Activated CD8-positive, alpha-beta T cell treated with anti-CD3 and anti-CD28 coated beads for 36 hours (primary cell): ENCODE measurements at regions not wholly inside any gene's neighbourhood (a gene's known extent, or its start where the extent isn't known, plus 50 kb on each side); places are given as distances from the start of the nearest gene placed in this dataset.

ENCODE experiments used
- ATAC-seq: fragments of 200-7000 bp; cut with Tn5 transposase; one replicate; pipeline ENCODE4 v1.10.0; 2021; ENCODE audit warnings: mild to moderate bottlenecking, moderate library complexity
- CTCF ChIA-PET: fragments of 350-600 bp; sonication (Branson Sonifier 250); formaldehyde crosslinking; loops from one replicate; lab custom pipeline; 2021; ENCODE audit warnings: antibody characterized with exemption; lab: Charles Lee
- POLR2A ChIA-PET: fragments of 350-600 bp; sonication (Branson Sonifier 250); formaldehyde crosslinking; loops from one replicate; lab custom pipeline; 2021; ENCODE audit warnings: antibody characterized with exemption; lab: Charles Lee
- DNase-seq: peaks from one replicate; pipeline ENCODE4 v3.0.0-alpha.2; 2020
- H3K27ac Mint-ChIP-seq: one replicate; pipeline ENCODE4 v1.8.0; 2021; ENCODE audit warnings: mild to moderate bottlenecking, mixed read lengths
- H3K27me3 Mint-ChIP-seq: one replicate; pipeline ENCODE4 v1.8.0; 2021; ENCODE audit warnings: mixed read lengths
- H3K36me3 Mint-ChIP-seq: one replicate; pipeline ENCODE4 v1.8.0; 2021; ENCODE audit warnings: low read depth, mixed read lengths
- H3K4me1 Mint-ChIP-seq: one replicate; pipeline ENCODE4 v1.8.0; 2021; ENCODE audit warnings: low read depth, mixed read lengths
- H3K4me3 Mint-ChIP-seq: one replicate; pipeline ENCODE4 v1.8.0; 2021; ENCODE audit warnings: mild to moderate bottlenecking, moderate library complexity, mixed read lengths
- H3K9me3 Mint-ChIP-seq: one replicate; pipeline ENCODE4 v1.8.0; 2021; ENCODE audit warnings: mixed read lengths
- intact Hi-C: fragments of 100-400 bp; cut with micrococcal nuclease; formaldehyde crosslinking; loops from one replicate; pipeline ENCODE4 v1.10.0; 2022
- TF ChIP-seq, protein P1 (sequence below): fragments of 200-600 bp; IDR thresholded peaks from one replicate; pipeline ENCODE4 v1.8.0; 2022; ENCODE audit warnings: antibody characterized with exemption, mild to moderate bottlenecking

DNA sequence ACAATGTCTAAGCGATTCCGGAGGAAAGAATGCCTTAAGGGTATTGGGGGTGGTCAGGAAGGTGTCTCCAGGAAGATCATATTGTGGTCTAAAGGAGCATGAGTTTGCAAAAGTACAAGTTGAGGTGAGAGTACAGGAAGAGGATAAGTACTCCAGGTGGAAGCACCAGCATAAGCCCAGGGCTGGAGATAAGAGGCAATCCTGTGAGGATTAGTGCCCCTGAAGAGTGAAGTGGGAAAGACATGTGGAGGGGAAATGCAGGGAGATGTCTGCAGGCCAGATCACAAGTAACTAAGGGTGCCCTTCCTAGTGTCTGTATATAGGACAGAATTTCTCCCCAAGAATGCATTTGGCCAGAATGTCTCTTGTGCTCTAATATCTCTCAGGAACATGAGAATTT is 188.3 kb upstream of the DPT start:
- no peak overlapping the region for H3K4me3 Mint-ChIP-seq
- ChIA-PET POLR2A (no interaction called here), CTCF (no interaction called here)
- no peaks in the 10 kb centered on the region for H3K9me3 Mint-ChIP-seq
- H3K36me3 Mint-ChIP-seq, result no peaks in the 10 kb centered on the region
- peaks cover 2% of the 10 kb centered on the region for H3K27me3 Mint-ChIP-seq
- TF ChIP-seq, protein P1, sequence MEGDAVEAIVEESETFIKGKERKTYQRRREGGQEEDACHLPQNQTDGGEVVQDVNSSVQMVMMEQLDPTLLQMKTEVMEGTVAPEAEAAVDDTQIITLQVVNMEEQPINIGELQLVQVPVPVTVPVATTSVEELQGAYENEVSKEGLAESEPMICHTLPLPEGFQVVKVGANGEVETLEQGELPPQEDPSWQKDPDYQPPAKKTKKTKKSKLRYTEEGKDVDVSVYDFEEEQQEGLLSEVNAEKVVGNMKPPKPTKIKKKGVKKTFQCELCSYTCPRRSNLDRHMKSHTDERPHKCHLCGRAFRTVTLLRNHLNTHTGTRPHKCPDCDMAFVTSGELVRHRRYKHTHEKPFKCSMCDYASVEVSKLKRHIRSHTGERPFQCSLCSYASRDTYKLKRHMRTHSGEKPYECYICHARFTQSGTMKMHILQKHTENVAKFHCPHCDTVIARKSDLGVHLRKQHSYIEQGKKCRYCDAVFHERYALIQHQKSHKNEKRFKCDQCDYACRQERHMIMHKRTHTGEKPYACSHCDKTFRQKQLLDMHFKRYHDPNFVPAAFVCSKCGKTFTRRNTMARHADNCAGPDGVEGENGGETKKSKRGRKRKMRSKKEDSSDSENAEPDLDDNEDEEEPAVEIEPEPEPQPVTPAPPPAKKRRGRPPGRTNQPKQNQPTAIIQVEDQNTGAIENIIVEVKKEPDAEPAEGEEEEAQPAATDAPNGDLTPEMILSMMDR, result no peak
- no peak overlapping the region for H3K27ac Mint-ChIP-seq
- ATAC-seq (no peak), DNase-seq (no peak)
- intact Hi-C loops, result no loop called here
- no peaks in the 10 kb centered on the region for H3K4me1 Mint-ChIP-seq

DNA sequence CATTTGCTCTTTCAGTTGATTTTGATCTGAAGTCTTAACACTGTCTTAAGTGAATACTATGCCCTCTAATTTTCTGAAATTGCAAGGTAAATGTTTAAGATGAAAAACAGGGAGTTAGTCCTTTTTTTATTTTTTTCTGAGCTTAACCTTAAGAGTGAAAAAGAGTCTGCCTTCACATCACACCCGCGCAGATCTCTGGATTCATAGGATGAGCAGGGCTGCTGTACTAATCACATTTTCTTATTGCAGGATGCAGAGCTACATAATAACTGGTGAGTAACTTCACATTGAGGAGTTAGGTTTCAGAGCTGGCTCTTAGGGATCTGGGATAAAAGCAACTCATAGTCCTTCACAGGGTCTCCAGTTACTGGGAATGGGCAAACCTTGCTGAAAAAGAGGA is 188.7 kb upstream of the ATP1B1 start:
- H3K36me3 Mint-ChIP-seq, result no peaks in the 10 kb centered on the region

DNA sequence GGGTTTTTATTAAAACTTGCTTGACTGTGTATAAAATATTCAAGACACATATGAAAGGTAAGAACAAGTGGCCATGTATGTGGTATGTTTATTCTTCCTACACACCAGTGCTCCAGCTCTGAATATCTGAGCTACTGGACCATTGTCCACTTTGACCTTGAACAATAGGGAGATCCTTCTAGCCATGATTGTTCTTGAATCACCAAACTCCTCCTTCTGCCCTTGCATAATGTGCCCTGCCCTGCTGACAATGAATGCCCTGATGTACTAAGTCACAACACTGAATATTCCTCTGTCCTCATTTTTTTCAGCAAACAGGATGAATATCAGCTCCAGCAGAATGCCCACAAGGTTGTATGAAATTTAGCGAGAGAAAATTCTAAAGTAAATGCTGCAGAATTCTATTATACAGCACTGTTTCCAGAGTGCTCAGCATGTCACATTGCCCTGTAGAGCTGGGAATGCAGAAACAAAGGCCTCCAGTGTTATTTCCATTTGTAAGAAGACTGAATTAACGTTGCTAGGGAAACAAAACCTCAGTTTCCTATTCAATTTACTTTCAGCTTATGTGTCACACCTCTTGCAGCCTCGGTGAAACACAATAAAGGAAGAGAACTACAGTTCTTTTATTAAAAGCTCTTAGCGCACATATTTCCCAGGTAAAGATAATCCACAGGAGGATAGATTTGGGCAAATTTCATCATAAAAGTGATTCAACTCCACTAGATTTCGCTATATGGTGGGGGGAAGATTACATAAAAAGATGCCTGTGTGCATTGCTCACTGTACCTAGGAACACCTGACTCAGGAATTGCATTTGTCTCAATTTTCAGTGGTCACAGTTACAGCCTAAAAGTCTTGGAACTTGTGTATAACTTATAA is 187.4 kb upstream of the ATP1B1 start:
- TF ChIP-seq, protein P1, result no peak
- intact Hi-C loops, result no loop called here
- DNase-seq (no peak), ATAC-seq (no peak)
- no peak overlapping the region for H3K27ac Mint-ChIP-seq
- ChIA-PET CTCF (interaction anchor here (1.0 to 1.2 kb wide), 2 partner anchors 23 to 41 kb away, joined by 3 read pairs; no protein-coding TSS in a partner anchor), POLR2A (no interaction called here)
- no peaks in the 10 kb centered on the region for H3K36me3 Mint-ChIP-seq
- peaks cover 2% of the 10 kb centered on the region for H3K27me3 Mint-ChIP-seq
- H3K4me1 Mint-ChIP-seq, result no peaks in the 10 kb centered on the region
- H3K9me3 Mint-ChIP-seq, result no peaks in the 10 kb centered on the region
- H3K4me3 Mint-ChIP-seq, result no peak overlapping the region

More for the DNA sequence above, 188.7 kb upstream of the ATP1B1 start:
- peaks cover 2% of the 10 kb centered on the region for H3K27me3 Mint-ChIP-seq
- POLR2A ChIA-PET, result no interaction called here
- intact Hi-C loops, result no loop called here
- no peaks in the 10 kb centered on the region for H3K4me1 Mint-ChIP-seq
- no peak for DNase-seq
- TF ChIP-seq, protein P1, result no peak
- H3K9me3 Mint-ChIP-seq, result no peaks in the 10 kb centered on the region
- H3K4me3 Mint-ChIP-seq, result no peak overlapping the region
- CTCF ChIA-PET, result interaction anchor here (1.2 kb wide), 1 partner anchor 40 kb away, joined by 3 read pairs; no protein-coding TSS in a partner anchor
- ATAC-seq, result no peak
- H3K27ac Mint-ChIP-seq, result no peak overlapping the region

DNA sequence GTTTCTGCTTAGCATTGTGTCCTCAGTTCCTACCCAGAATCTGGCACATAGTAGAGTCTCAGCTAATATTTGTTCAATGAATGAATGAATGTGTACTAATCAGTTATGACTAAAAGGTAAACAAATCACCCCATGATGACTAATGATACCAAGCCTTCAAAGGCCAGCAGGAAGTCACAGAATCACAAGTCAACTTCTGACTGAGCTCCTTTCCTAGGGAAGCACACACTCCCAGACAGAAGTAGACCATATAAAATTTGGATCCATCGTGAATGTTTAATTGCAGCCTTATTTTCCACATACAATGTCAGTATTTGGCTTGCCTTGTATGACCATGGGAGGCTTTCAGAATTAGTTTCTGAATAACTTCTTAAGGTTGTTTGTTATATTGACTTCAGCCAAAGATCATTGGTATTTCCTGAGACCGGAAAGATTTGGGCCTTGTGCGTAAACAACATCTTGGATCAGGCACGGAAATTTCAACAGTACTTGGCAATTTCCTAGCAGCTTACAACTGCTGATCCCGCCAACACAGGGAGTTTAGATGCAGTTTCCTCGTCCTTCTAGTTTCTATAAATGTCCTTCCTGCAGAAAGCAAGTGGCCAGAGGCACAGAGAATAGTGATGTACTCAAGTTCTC is 185.9 kb upstream of the ATP1B1 start:
- Mint-ChIP-seq H3K27me3 (peaks cover 4% of the 10 kb centered on the region), H3K27ac (no peak overlapping the region), H3K4me3 (no peak overlapping the region), H3K4me1 (no peaks in the 10 kb centered on the region), H3K9me3 (peaks cover 2% of the 10 kb centered on the region), H3K36me3 (no peaks in the 10 kb centered on the region)
- no peak for ATAC-seq
- POLR2A ChIA-PET, result no interaction called here
- intact Hi-C loops, result no loop called here
- TF ChIP-seq, protein P1, result no peak
- CTCF ChIA-PET, result interaction anchor here (1.0 kb wide), 1 partner anchor 22 kb away, joined by 3 read pairs; no protein-coding TSS in a partner anchor
- DNase-seq, result no peak

DNA sequence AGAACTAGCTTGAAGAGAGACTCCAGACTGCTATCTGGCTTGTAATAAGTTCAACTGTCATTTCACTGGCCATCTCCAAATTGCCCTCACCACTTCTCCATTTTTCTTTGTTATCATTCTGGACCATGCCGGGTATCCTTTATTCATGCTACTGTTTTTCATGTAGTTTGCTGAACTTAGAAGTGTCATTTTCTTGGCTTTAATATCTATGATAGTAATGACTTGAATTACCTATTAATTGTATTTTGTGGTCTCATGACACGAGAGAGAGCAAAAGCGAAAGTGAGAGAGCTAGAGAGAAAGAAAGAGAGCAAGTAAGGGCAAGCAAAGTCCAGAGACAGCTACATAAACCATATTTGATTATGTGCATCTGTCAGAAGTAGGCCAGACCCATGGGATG is 184.9 kb upstream of the ATP1B1 start:
- TF ChIP-seq, protein P1, result no peak
- peaks cover 6% of the 10 kb centered on the region for H3K27me3 Mint-ChIP-seq
- ATAC-seq (no peak), DNase-seq (no peak)
- no peaks in the 10 kb centered on the region for H3K36me3 Mint-ChIP-seq
- POLR2A ChIA-PET, result no interaction called here
- no peak overlapping the region for H3K27ac Mint-ChIP-seq
- H3K9me3 Mint-ChIP-seq, result peaks cover 4% of the 10 kb centered on the region
- intact Hi-C loops, result no loop called here
- no peak overlapping the region for H3K4me3 Mint-ChIP-seq
- CTCF ChIA-PET, result no interaction called here
- no peaks in the 10 kb centered on the region for H3K4me1 Mint-ChIP-seq
